SK-N-SH (cell line): ENCODE measurements at regions not wholly inside any gene's neighbourhood (a gene's known extent, or its start where the extent isn't known, plus 50 kb on each side); places are given as distances from the start of the nearest gene placed in this dataset.
A peak's percentile ranks its signal among the peaks of the same experiment; 100 is the strongest.

Experiments
- CTCF ChIA-PET: fragments of 300-600, 350-600 bp; formaldehyde crosslinking; extraction: SDS; loops from one replicate; lab custom pipeline; 2021; lab: Yijun Ruan, JAX
- POLR2A ChIA-PET: fragments of 350-600 bp; sonication (Branson Sonifier 250); formaldehyde crosslinking; extraction: SDS; loops from one replicate; lab custom pipeline; 2020; ENCODE audit warnings: antibody characterized with exemption, inconsistent platforms; lab: Yijun Ruan, JAX
- DNase-seq: peaks from one replicate; pipeline ENCODE4 v3.0.0; 2012
- H2AFZ ChIP-seq: fragments of 200-600 bp; sonication (generic); 2 replicates; pipeline ENCODE4 v1.8.1; 2016; ENCODE audit warnings: antibody characterized with exemption, mild to moderate bottlenecking, low read depth
- H3F3A ChIP-seq: fragments of 200-600 bp; sonication (generic); replicated peaks from 2 replicates; pipeline ENCODE3; 2016; ENCODE audit warnings: antibody characterized with exemption, mild to moderate bottlenecking; ENCODE audit not compliant: insufficient read depth
- H3K27ac ChIP-seq, 2 experiments: fragments of 200-500 bp in 1 of 2; fragments of 200-600 bp in 1 of 2; sonication (Bioruptor generic) in 1 of 2; sonication (generic), shearing (Covaris generic) in 1 of 2; 2 replicates each; pipeline versions ENCODE4 v1.5.1 to v1.6.1; 2014 to 2016; ENCODE audit warnings: low read depth in 2 of 2, inconsistent platforms in 1 of 2, low read length in 1 of 2, mild to moderate bottlenecking in 1 of 2, mixed read lengths in 1 of 2
- H3K27me3 ChIP-seq: fragments of 200-600 bp; sonication (generic), shearing (Covaris generic); 2 replicates; pipeline ENCODE4 v1.6.1; 2016; ENCODE audit warnings: mixed run types; ENCODE audit not compliant: insufficient read depth
- H3K36me3 ChIP-seq, 2 experiments: fragments of 200-500 bp in 1 of 2; fragments of 200-600 bp in 1 of 2; sonication (Bioruptor generic) in 1 of 2; sonication (generic) in 1 of 2; replicated peaks in 1 of 2; 2 replicates each; pipeline versions ENCODE3 to v1.5.1; 2014 to 2016; ENCODE audit warnings: low read length in 1 of 2, mild to moderate bottlenecking in 1 of 2; ENCODE audit not compliant: insufficient read depth in 2 of 2, control insufficient read depth in 1 of 2
- H3K4me1 ChIP-seq, 2 experiments: fragments of 200-500 bp in 1 of 2; fragments of 200-600 bp in 1 of 2; sonication (Bioruptor generic) in 1 of 2; sonication (generic), shearing (Covaris generic) in 1 of 2; 2 replicates each; pipeline versions ENCODE4 v1.5.1 to v1.6.1; 2014 to 2016; ENCODE audit warnings: low read depth in 1 of 2, low read length in 1 of 2, mixed run types in 1 of 2; ENCODE audit not compliant: insufficient read depth in 2 of 2, control insufficient read depth in 1 of 2
- H3K4me2 ChIP-seq: fragments of 200-600 bp; sonication (generic), shearing (Covaris generic); 2 replicates; pipeline ENCODE4 v1.6.1; 2017; ENCODE audit warnings: mixed run types
- H3K4me3 ChIP-seq, 2 experiments: fragments of 200-500 bp in 1 of 2; fragments of 200-600 bp in 1 of 2; sonication (Bioruptor generic) in 1 of 2; sonication (generic), shearing (Covaris generic) in 1 of 2; 2 replicates each; pipeline versions ENCODE4 v1.5.1 to v1.8.1; 2014 to 2016; ENCODE audit warnings: low read depth in 2 of 2, inconsistent platforms in 1 of 2, low read length in 1 of 2, mild to moderate bottlenecking in 1 of 2, mixed read lengths in 1 of 2, moderate library complexity in 1 of 2
- H3K79me2 ChIP-seq: fragments of 200-600 bp; sonication (generic); 2 replicates; pipeline ENCODE4 v1.8.1; 2017; ENCODE audit warnings: mild to moderate bottlenecking; ENCODE audit not compliant: insufficient read depth
- H3K9ac ChIP-seq: fragments of 200-600 bp; sonication (generic); 2 replicates; pipeline ENCODE4 v1.6.1; 2017; ENCODE audit warnings: mixed run types
- H3K9me2 ChIP-seq: fragments of 200-600 bp; sonication (generic); 2 replicates; pipeline ENCODE4 v1.6.1; 2017; ENCODE audit warnings: mixed run types
- H3K9me3 ChIP-seq: fragments of 200-600 bp; sonication (generic); 2 replicates; pipeline ENCODE4 v1.6.1; 2017; ENCODE audit warnings: mixed run types, mild to moderate bottlenecking, moderate library complexity
- H4K20me1 ChIP-seq: fragments of 200-600 bp; sonication (generic); 2 replicates; pipeline ENCODE4 v1.6.1; 2017; ENCODE audit warnings: mild to moderate bottlenecking, mixed run types; ENCODE audit not compliant: insufficient read depth
- CHD2 ChIP-seq: fragments of 150-350 bp; IDR thresholded peaks from 2 replicates; pipeline ENCODE4 v1.6.1; 2018; ENCODE audit warnings: low read length; ENCODE audit not compliant: partially characterized antibody
- ELF1 ChIP-seq: IDR thresholded peaks from 2 replicates; pipeline ENCODE4 v1.4.0; 2012
- EP300 ChIP-seq, 2 experiments: IDR thresholded peaks; 2 replicates each; pipeline versions ENCODE4 v1.4.0 to v1.6.1; 2012; ENCODE audit warnings: borderline replicate concordance in 1 of 2, low read depth in 1 of 2, low read length in 1 of 2
- EZH2phosphoT487 ChIP-seq: fragments of 200-600 bp; sonication (generic); IDR thresholded peaks from 2 replicates; pipeline ENCODE4 v1.6.1; 2017; ENCODE audit warnings: low read depth, mixed run types, mild to moderate bottlenecking, antibody characterized with exemption, moderate library complexity, borderline replicate concordance
- FOSL2 ChIP-seq: IDR thresholded peaks from 2 replicates; pipeline ENCODE4 v1.4.0; 2012; ENCODE audit warnings: low read depth, mild to moderate bottlenecking, moderate library complexity, borderline replicate concordance
- GATA2 ChIP-seq: sonication (generic); formaldehyde crosslinking; IDR thresholded peaks from 2 replicates; pipeline ENCODE4 v1.5.0; 2020; ENCODE audit warnings: mild to moderate bottlenecking, missing genetic modification reagents
- IRF3 ChIP-seq: fragments of 150-350 bp; IDR thresholded peaks from 2 replicates; pipeline ENCODE4 v1.6.1; 2016; ENCODE audit warnings: mild to moderate bottlenecking, low read depth, low read length
- JUND ChIP-seq: IDR thresholded peaks from 2 replicates; pipeline ENCODE4 v1.4.0; 2012
- MAX ChIP-seq: IDR thresholded peaks from 2 replicates; pipeline ENCODE4 v1.4.0; 2012; ENCODE audit warnings: low read depth
- MXI1 ChIP-seq: IDR thresholded peaks from 2 replicates; pipeline ENCODE4 v1.6.1; 2012; ENCODE audit warnings: mild to moderate bottlenecking, low read depth, low read length, improper control_type of control experiment
- NFIC ChIP-seq: IDR thresholded peaks from 2 replicates; pipeline ENCODE4 v1.4.0; 2012; ENCODE audit warnings: borderline replicate concordance
- NRF1 ChIP-seq: IDR thresholded peaks from 2 replicates; pipeline ENCODE4 v1.6.1; 2012; ENCODE audit warnings: low read depth, mild to moderate bottlenecking, low read length
- PBX3 ChIP-seq: IDR thresholded peaks from 2 replicates; pipeline ENCODE4; 2012
- RCOR1 ChIP-seq: fragments of 150-350 bp; IDR thresholded peaks from 2 replicates; pipeline ENCODE4 v1.6.1; 2017; ENCODE audit warnings: antibody characterized with exemption, low read length
- SIN3A ChIP-seq: IDR thresholded peaks from 2 replicates; pipeline ENCODE4 v1.6.1; 2012; ENCODE audit warnings: low read depth, mild to moderate bottlenecking, low read length, moderate library complexity, borderline replicate concordance
- SMC3 ChIP-seq: IDR thresholded peaks from 2 replicates; pipeline ENCODE4 v1.6.1; 2012; ENCODE audit warnings: low read depth, low read length, improper control_type of control experiment
- TAF1 ChIP-seq: IDR thresholded peaks from 2 replicates; pipeline ENCODE4 v1.6.1; 2012; ENCODE audit warnings: low read depth, mild to moderate bottlenecking, low read length, moderate library complexity, borderline replicate concordance
- TCF12 ChIP-seq: IDR thresholded peaks from 2 replicates; pipeline ENCODE4 v1.4.0; 2012
- USF1 ChIP-seq: IDR thresholded peaks from 2 replicates; pipeline ENCODE4 v1.4.0; 2012; ENCODE audit warnings: low read depth, borderline replicate concordance
- USF2 ChIP-seq: fragments of 150-350 bp; IDR thresholded peaks from 2 replicates; pipeline ENCODE4 v1.6.1; 2017; ENCODE audit warnings: antibody characterized with exemption, low read length, low read depth, borderline replicate concordance
- WGBS: methylation state at CpG from one replicate; pipeline ENCODE4 v1.1.6; 2017; ENCODE audit warnings: low lambda C conversion rate; 5-methylcytosine and 5-hydroxymethylcytosine counted together

GRCh38 chr19:46954993-46955812 lies 64.4 kb upstream of the NPAS1 start:
- no peak overlapping the region for H2AFZ ChIP-seq
- H3K27ac ChIP-seq: peak overlapping the region; percentile 74 to 84
- peak overlapping the region; percentile 29; the same call in 1 of the 2 replicates for H3K9ac ChIP-seq
- no peaks in the 10 kb centered on the region for H3K9me2 ChIP-seq
- H3K79me2 ChIP-seq: peaks cover 93% of the 10 kb centered on the region
- TF ChIP-seq MXI1 (no peak), CHD2 (no peak), MAX (no peak), IRF3 (no peak), TAF1 (no peak), SIN3A (0 out of 2 replicates have a peak, but pooled peaks have one; percentile 36), FOSL2 (no peak; the same call in 1 of the 2 replicates), RCOR1 (no peak), EP300 (IDR thresholded peaks at IDR 0.05; ENCODE audit: borderline replicate concordance in 1 of 2, low read depth in 1 of 2, low read length in 1 of 2) (peak in 1 of 2 experiments; percentile 39; a peak in 1 of 4 replicates), SMC3 (no peak), USF2 (no peak), NFIC (no peak), USF1 (no peak), NRF1 (no peak), GATA2 (CRISPR knock-in tag) (no peak), TCF12 (peak; percentile 46), ELF1 (peak; percentile 55; the same call in 1 of the 2 replicates), EZH2phosphoT487 (no peak), PBX3 (peak; percentile 54), JUND (0 out of 2 replicates have a peak, but pooled peaks have one; percentile 13)
- CTCF ChIA-PET: interaction anchor here (0.7 to 2.5 kb wide), 5 partner anchors 12 to 211 kb away, joined by 3 to 9 read pairs (median 3); no protein-coding TSS in a partner anchor
- H3F3A ChIP-seq: peaks cover 40% of the 10 kb centered on the region
- H3K27me3 ChIP-seq: no peaks in the 10 kb centered on the region
- H3K4me2 ChIP-seq: peak overlapping the region; percentile 59
- 0 out of 4 replicates have a peak overlapping the region, but pooled peaks of 1 of the 2 experiments have one; percentile 18 for H3K4me3 ChIP-seq
- 0 out of 2 replicates have a peak, but pooled peaks cover 3% of the 10 kb centered on the region for H4K20me1 ChIP-seq
- peaks cover 31 to 41% of the 10 kb centered on the region in 2 experiments for H3K4me1 ChIP-seq
- no peaks in the 10 kb centered on the region for H3K9me3 ChIP-seq
- no peak for DNase-seq
- H3K36me3 ChIP-seq: peaks cover 5% of the 10 kb centered on the region in 2 experiments
- WGBS: 57% methylated on average over 10 of the region's 10 CpGs
- POLR2A ChIA-PET: no interaction called here
